GM03348 (cell line): ENCODE measurements at regions not wholly inside any gene's neighbourhood (a gene's known extent, or its start where the extent isn't known, plus 50 kb on each side); places are given as distances from the start of the nearest gene placed in this dataset.

ENCODE experiments used
- DNase-seq: peaks from one replicate; pipeline ENCODE4 v3.0.0; 2012; ENCODE audit warnings: low spot score

DNA sequence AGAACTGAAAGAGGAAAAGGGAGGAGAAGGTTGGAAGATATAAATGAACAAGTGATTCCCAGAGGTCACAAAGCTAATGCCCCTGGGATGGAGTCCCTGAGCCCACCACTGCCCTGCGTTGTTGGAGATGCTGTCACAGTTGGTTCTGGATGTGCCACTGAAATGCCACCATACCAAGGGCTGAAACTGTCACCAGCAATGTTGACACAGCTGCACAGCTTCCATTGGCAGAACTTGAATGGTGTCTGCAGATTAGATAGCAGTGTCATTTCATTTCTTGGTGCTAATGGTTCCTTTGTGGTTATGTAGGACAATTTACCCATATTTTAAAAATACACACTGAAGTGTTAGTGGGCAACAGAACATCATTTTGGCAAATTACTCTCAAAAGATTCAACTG, 120.7 kb downstream of the TBXT start:
- no peak for DNase-seq

DNA sequence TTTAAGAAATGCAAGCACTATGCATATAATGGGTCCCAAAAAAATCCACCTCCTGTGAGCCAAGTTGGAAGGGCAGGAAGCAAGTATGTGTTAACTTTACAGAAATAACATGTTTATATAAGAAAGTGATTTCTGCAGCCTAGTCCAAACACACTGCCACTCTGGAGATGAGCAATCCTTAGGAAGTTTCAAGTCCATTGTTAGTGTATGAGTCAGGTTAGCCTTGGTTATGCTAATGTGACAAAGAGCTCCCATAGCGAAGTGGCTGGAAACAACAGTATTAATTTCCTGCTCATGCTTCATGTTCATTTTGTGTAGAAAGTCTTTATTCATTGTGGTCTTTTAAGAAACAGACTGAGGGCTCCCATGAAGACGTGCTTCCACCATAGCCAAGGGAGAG, 121.4 kb downstream of the TBXT start:
- peak; percentile 75 for DNase-seq

DNA sequence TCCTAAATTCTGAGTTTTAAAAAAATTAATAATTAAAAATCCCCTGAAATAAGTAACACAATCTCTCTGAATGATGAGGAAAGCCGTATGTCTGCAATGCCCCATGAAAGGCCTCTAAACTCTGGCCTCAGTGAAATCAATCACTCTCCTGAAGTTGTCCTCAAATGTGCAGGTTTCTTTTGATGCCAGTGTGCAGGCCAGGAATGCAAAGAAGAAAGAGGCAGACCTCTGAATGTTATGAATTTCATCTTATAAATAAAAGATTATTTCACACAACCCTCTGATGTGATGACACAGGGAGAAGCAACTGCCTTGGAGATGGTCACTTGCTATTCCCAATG, 121.8 kb downstream of the TBXT start:
- no peak for DNase-seq

DNA sequence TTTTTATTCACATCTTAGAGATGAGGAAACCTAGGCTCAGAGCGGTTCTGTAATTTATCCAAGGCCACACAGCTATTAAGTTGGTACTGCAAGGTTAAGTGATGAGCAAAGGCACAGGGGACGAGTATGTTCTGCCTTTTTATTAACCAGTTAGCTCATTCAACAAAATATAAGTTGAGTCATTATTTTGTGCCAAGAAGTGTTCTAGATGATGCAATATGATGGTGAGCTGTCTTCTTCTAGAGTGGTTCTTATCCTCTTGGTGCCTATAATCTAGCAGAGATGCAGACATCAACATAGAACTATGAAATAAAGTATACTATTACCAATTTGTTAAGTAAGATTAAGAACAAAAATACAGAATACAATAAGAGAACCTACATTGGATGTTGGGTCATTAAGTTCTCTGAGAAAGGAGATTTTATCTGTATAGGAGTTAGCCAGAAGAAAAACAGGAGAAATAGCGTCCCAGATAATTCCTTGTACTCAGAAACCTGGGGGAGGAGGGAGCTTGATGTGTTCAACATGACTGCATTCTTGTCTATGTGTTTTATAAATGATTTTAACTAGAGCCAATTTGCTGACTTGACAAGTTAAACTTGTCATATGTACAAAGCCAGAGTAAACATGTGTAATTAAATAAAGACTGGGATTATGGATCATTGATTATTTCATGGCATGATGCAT, 122.3 kb downstream of the TBXT start:
- DNase-seq: no peak

DNA sequence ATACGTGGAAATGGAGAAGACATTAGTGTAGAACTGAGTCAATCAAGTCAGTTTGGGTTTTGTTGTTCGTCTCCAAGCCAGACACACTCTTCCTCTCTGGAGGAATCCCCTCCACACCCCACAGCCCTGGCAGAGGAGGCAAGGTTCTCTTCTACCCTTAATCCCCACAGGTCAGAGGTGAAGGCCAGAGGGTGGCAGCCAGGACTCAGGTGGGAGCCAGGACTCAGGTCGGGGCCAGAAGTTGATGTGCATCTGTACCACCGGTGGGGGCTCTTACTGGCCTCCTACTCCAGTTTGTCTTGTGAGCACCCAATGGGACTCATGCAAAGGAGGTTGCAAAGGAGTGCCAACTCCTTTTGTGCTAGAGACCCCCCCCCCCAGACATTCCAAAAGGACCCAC, 126.4 kb downstream of the TBXT start:
- DNase-seq: no peak

DNA sequence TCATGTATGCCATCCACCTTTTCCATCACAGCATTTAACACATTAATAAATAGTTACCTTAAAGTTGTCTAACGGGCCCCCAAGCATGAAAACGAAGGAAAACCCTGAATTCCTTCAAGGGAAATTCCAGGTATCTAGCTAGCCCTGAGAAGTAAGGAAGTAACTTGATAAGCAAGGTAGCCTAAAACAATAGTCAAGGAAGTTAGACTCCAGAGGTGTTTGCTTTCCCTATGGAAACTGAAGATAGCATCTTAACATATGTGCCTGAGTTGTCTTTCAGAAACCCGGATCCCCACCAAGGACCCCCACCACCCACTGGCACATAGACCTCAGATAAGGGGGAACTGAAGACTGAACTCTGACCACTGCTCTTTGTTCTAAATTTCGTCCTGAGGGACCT, 127.4 kb downstream of the TBXT start:
- DNase-seq: no peak

DNA sequence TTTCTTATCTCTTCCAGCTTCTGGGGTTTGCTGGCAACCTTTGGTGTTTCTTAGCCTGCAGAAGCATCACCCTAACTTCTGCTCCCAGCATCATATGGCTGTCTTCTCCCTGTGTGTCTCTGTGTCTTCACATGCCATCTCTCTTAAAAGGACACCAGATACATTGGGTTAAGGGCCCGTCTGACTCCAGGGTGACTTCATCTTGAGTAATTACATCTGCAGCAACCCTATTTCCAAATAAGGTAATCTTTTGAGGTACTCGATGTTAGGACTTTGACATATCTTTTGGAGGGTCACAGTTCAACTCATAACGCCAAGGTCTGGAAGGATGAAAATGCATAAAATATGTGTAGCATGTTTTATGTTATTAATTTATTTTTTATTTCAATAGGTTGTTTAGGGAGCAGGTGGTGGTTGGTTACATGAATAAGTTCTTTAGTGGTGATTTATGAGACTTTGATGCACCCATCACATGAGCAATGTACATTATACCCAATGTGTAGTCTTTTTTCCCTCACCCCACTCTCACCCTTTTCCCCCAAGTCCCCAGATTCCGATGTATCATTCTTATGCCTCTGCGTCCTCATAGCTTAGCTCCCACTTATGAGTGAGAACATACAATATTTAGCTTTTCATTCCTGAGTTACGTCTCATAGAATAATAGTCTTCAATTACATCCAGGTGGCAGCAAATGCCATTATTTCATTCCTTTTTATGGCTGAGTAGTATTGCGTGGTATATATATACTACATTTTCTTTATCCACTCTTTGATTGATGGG, 131.1 kb downstream of the TBXT start:
- DNase-seq: no peak

DNA sequence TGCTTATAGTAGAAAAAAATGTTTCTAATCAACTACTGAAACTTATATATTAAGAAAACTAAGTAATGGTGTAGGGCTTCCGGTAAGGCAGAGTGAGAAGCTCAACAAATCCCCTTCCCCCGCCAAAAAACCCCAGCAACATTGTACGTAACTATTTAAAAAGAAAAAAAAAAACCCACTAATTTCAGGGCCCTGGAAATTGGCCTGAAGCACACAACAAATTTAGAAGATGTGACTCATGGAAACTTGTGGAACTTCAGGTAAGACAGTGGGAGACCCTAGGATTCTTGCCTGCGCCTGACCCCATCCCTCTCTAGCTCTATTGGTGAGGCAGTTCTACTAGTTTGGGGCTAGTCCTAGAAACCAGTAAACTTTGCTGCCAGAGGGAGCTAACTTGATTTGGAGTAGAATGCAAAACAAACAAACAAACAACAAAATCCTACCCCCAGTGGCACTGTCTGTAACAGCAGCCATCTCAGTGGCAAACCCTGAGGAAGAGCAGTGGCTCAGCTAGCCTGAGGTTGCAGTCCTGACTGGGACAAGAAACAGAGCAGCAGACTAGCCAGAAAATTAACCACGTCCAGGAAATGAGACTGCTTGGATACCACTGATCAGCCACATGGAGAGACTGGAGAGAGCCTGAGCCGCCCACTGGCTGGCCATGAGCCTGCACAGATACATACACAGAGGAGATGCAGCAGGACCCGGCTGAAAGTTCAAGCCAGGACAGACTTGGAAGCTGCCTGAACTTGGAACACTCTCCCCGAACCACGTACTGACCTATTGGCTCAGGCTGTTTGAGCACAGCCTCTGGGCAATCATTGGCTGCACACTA, 135.1 kb downstream of the TBXT start:
- DNase-seq: peak; percentile 68

DNA sequence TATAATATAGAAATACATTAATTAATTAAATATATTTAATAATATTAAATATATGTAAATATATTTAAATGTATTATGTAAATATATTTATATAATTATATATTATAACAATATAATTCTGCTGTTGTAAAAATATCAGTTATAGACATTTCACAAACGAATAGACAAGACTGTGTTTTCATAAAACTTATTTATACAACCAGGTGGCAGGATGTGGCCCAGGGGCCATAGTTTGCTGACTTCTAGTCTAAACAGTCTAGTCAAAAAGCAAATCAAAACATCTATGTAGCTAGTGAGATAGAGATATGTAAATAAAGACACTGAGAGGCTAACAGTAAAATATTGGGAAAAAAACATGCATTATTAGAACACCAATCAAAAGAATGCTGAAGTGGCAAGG, 136.4 kb downstream of the TBXT start:
- no peak for DNase-seq

DNA sequence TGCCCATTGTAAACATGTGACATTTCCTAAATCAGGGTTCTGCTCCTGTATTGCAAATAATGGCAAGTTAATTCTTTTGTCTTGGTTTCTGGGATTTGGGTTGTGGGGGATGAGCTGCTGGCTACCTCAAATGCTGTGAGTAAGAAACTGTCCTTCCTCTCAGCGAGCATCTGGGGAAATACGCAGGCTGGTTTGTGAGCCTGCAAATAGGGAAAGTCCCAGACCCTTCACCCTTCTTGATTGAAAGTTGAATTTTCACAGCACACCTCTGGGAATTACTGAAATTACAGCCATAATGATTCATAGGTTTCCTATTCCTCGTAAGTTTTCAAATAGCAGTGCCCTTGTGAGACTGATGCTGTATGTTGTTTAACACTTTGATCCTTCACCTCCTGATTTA, 138.1 kb downstream of the TBXT start:
- DNase-seq: no peak

DNA sequence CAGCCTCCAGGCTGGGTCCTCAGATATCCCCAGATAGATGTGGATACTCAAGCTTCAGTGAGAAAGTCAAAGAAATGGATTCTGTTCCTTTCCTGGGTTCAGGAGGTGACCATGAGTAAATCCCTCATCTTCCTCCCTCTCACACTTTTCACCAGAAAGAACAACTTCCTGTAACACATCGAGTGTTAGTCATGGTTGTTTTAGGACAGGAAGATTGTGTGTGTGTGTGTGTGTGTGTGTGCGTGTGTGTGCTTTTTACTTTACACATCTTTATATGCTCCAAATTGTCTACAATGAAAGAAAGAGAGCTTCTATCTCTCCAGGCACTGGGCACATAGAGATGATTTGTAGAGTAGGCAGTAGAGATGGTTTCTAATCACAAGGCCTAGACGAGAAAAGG, 139.9 kb downstream of the TBXT start:
- no peak for DNase-seq

DNA sequence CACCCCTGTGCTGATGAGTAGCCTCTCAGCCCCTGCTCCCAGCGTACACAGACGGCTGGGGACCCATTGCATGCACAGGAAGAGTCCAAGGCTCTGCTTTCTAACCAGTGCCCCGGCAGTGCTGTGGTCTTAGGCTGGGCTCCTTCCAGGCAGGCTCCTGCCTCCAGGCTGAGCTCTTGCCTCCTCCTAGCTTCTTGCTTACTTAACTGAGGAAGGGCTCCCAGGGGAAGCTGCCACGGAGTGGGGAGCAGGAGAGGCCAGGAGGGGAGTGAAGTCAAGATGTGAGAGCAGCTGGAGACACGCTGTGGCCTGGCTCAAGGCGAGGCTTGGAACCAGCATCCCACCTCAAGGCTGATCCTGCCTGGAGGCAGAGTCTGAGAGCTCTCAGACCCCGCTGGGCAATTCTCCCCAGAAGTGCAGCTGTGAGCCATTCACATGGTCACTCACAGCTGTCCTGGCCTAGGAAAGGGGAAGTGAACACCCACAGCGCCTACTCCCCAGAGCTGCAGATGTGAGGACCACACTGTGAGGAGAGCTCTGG, 141.0 kb downstream of the TBXT start:
- no peak for DNase-seq

DNA sequence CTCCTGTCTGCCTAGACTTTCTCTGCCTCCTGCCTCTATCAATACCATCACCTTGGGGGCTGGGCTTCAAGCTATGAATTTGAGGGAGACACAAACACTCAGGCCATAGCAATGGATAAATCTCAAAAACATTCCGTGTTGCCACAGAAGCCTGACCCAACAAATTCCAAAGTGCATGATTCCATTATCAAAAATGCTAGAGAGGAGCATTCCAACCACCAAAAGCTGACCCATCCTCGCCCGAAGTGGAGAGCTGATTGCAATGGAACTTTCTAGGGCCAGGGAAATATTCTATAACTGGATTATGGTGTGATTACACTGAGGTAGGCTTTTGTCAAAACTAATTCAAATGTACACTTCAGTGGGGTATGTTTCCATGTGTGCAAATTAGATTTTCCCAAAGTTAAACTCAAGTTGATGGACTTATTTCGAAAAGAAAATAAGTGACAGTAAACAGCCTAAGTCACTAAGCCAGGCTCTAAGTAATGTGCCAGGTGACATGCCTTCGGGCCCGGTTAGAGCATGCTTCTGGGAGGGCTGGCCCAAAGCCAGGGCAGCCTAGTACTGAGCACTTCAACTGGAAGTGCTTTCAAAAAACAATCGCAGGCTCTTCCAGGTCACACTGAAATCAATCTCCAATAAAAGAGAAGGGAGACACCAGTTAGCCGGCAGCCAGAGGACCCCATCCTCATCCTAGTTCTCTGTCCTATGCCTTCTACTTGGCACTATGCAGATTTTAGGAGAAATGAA, 142.3 kb downstream of the TBXT start:
- peak; percentile 27 for DNase-seq

DNA sequence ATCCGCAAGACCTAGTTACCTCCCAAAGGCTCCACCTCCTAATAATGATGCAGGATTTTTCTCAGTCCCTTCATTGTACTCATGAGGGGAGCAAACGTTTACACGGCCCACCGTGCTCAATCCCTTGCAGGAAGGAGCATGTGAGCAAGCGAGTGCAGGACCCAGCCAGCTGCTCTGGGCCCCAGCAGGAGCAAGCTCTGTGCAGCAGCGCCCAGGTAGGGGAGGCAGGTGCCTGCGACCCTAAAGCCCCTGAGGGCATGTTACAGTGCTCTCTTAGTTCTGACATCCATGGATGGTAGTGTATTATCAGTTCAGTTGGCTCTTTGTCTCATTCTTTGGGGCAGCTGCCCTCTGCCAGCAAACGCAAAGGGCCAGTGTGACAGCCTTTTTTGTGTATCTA, 143.4 kb downstream of the TBXT start:
- no peak for DNase-seq

DNA sequence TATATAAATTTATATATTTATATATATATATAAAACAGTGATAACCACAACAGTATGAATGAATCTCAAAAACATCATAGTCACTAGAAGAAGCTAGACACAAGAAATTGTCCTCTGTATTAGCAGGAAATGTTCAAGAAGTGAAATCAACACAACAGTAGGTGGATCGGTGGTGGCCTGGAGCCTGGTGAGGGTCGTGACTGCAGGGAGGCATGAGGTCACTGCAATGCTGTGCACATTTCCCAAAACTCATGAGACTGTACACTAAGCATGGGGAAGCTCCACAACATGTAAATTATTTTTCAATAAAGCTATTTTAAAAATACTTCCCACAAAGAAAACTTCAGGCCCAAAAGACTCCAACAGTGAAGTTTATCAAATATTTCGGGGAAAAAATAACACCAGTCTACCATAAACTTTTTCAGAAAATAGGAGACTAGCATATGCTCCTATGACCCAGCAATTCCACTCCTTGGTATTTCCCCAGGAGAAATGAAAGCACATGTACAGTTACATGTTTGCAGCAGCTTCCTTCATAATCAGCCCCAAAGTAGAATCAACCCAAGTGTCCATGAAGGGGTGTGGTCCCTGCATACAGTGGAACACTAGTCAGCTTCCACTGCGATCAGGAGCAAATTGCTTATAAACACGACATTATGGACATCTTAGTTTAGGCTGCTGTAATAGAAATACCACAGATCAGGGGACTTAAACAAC, 144.2 kb downstream of the TBXT start:
- no peak for DNase-seq

DNA sequence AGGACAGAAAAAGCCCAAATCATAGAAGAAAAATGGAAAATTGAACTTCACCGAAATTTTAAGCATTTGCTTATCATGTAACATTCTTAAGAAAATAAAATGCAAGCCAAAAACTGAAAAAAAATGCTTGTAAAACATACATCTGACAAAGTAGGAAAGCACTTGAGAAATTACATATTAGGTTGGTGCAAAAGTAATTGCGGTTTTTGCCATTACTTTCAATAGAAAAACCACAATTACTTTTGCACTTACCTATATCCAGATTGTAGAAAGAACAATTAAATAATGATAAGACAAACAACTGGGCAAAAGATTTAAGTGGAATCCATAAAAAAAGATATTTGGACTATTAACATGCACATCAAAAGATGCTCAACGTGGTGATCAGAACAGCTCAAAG, 146.2 kb downstream of the TBXT start:
- no peak for DNase-seq

DNA sequence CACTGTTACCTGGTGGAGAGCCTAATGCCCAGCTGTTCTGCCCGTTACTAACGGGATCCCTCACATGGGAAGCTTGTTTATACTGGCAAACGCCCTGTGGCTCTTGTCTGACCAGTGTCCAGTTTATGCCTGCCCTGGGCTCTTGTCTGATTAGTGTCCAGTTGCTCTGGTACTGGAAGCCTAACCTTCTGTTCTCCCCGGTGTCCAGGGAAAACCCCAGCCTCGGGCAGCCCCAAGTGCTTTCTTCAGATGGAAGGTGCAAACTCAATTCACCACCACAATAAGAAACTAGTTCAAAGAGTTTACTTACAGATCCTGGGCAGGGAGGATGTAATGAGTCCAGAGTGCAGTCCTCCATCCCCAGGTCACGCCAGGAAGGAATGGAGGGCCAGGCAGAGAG, 148.4 kb downstream of the TBXT start:
- no peak for DNase-seq

DNA sequence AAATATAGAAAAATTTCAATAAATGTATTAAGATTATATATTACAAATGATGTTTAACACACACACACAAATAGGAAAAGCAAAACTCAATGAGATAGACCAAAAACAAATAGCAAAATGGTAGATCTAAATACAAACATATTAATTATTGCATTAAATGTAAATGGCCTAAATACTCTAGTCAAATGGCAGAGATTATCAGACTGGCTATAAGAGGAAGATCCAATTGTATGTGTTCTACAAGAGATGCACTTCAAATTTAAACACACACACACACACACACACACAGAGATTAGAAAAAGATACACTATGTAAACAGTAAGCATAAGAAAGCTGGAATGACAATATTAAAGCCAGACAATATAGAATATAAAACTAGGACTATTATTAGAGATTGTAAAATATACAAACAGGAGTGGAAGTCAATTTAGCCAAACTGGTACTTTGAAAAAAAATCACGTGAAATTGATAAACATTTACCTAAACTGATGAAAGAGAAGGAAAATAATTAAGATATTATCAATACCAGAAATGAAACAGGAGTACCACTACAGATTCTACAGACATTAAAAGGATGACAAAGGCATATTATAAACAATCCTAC, 150.5 kb downstream of the TBXT start:
- DNase-seq: no peak

DNA sequence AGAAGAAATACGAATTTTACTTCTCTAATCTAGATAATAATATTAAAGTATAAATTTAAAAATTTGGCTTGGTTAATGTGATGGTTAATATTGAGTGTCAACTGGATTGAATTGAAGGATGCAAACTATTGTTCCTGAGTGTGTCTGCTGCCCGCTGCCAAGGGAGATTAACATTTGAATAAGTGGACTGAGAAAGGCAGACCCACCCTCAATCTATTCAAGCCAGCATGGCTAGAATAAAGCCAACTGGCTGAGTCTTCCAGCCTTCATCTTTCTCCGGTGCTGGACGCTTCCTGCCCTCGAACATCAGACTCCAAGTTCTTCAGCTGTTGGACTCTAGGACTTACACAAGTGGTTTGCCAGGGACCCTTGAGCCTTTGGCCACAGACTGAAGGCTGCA, 152.7 kb downstream of the TBXT start:
- DNase-seq: no peak

DNA sequence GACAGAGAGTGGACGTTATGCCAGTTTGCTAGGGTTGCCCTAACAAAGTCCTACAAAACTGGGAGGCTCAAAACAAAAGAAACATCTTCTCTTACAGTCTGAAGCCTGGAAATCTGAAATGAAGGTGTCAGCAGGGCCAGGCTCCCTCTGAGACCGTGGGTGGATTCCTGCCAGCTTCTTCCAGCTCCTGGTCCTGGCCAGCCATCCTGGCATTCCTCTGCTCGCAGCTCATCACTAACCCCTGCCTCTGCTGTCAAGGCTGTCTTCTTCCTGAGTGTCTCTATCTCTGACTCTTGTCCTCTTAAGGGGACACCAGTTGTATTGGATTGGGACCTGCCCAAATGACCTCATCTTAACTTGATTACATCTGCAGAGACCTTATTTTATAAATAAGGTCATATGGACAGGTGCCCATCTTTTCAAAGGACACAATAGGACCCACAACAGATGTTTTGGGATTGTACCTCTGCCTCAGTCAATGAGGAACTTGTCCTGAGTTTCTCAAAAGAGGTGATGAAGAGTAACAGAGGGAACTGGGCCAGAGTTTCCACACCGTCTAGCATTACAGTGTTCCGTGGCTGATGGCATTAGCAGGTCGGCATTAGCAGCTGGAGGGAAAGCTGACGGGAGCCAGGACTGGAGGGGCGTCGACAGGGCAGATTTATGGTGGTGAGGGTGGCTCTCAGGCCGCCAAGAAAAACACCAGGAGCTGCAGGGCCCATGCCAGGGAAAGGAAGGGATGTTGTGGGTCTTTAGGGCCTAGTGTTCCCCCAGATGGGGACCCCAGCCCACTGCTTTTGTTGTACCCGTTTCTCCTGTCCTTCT, 157.3 kb downstream of the TBXT start:
- DNase-seq: no peak
